ENCODE measurements at regions not wholly inside any gene's neighbourhood (a gene's known extent, or its start where the extent isn't known, plus 50 kb on each side); places are given as distances from the start of the nearest gene placed in this dataset.
A peak's percentile ranks its signal among the peaks of the same experiment; 100 is the strongest.

- DNase-seq, result no peak
These were observed 286.9 kb upstream of the NFE2L3 start for GRCh38 chr7:25864943-25865751.

DNA sequence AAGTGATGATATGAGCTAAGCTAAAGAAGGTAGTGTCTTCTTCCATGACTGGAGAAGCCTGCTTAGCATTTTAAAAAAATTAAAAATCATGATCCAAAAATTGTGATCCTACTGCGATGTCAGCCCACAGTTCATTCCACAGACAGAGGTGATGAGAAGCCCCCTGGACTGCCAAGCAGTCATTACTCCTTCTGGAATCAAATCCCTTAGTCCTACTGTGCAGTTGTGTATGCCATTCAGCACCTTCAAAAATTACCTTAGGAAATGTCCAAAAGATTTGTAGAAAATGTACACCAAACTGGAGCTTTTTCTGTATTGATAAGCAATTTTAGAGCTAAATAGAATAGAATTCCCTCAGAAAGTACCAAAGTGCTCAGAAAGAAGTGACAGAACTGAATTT, 283.5 kb upstream of the NFE2L3 start:
- no peak for DNase-seq

DNA sequence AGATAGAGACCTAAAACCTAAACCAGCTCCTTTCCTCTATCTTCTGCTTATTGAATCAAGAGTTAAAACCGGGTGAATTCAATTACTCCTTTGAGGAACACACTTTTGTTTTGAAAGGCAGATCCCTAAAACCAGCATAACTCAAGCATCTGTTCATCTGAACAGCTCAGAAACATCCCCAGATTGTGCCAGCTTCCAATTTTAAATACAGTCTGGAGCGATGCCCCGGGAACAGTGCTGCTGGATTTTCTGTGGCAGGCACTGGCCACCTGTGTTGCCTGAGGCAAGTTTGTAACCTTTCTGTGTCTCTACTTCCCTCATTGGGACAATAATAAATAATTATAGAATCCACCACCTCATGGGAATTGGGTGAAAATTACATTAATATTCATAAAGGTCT, 281.4 kb upstream of the NFE2L3 start:
- no peak for DNase-seq

DNA sequence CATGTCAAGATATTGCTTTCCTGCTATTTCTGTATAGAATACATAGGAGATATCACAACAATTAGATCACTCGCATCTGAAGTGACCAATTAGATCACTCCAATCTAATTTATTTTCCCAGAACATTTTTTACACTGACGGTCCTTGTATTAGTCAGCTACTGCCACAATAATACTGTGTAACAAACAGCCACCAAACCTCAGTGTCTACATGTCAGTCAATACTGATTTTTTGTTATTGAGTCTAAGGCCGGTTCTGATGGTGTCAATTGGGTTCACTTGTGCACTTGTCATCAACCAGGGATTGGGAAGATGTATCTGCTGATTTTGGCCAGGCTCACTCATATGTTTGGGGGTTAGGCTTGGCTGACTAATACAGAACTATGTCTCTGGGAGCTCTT, 275.9 kb upstream of the NFE2L3 start:
- DNase-seq, result no peak

DNA sequence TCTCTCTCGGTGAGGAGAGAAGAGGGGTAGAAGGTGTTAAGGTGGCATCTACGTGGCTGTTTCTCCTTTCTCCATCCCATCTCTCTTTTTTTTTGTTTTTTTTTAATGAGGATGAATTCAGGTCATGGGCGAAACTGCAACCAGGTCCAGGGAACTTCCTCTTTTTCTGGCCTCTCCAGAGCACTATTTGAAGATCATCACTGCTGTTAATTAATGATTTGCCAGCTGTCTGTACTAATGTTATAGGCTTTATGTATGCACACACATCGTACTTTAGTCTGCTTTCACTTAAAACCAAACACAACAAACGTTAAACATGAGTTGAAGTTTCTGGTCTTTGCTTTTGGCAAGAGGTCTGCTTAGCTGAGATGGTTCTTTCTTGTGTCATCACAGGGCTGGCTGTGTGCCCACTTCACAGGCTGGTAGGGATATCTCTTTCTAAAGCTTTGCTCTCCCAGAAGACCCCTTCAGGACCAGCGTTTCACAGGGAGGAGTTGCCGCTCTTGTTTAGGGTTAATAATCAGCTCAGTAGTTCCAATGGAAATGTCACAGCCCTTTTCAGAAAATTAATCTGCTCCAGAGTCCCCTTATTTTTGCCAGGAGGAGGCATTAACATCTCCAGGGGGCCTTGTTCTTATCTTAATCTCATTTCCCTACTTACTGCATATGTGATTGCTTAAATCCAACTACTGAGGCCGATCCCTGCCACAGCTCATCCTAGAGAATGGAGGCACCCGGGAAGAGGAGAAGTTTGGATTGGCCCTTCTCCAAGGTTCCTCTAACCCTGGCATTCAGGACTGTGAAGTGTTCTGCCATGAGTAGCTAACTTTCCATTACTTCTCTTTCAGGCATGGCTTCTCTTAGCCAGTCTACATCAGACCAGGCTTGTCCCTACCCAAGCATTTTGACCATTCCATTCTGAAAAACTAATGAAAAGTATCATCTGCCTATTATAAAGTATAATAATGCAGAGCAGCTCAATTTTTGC, 273.9 kb upstream of the NFE2L3 start:
- DNase-seq, result no peak

DNA sequence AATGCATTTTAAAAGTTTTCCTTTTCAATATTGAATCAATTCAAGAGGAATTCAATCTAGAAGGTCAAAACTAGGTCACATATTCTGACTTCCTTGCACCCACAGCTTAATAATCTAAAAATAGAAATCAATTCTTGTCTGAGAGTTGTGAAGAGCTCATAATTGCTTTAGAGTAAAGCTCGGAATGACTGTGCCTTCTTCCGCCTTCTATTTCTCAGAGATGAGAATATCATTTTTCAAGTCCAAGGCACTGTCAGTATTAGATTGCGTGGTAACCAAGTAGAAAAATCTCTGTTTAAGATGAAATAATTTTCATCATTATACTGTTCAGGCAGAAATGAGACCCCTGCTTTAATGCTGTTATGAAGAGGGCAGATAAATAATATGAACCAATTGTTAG, 272.2 kb upstream of the NFE2L3 start:
- no peak for DNase-seq

GRCh38 chr7:25881317-25882037, 270.5 kb upstream of the NFE2L3 start:
- no peak for DNase-seq

DNA sequence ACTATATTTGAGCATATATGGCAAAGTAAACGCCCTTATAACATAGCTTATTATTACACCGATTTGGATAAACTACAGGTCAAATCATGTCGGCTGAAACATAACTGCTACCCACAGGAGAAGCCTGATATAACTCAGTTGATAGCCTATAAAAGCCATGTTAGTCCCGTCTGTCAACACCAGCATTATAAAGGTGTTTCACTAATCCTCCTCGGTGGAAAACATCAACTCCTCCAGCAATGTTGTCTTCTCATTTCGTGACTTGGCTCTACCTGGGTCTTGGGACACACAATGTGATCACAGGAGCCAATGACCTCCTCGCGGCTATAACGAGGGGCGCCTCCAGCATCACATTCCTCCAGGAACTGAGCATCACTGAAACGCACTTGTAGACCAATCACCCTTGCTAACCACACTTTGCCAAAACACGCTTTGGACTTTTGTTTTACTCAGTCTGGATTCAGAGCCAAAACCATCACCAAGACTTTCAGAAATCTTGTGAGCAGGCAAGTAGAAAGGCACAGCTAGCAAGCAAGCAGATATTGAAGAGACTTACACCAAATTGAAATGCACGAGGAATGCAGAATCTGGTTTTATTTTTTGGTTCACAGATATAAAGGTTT, 269.7 kb upstream of the NFE2L3 start:
- DNase-seq, result no peak

DNA sequence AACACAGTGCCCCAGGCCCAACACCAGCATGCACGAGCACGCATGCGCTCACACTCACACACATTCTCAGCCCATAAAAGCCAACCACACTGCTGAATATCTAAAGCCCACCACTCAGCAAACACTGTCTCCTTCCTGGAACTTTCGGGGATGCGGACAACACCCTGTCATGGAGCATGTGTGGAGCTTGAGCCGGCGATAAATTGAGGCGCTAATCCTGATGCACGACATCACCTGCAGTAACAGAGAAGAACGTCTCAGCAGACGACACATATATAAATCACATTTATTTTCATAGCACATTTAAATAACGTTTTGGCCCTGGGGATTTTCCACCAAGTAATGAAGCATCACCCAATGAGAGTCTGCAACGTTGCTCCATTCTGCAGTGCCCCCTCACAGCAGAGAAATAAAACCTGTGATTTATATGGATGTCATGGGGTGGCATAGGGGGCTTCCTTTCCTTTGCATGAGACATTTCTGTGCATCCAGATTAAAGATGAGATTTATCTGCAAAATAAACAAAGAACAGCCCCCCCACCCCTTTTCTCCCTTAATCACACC, 267.7 kb upstream of the NFE2L3 start:
- no peak for DNase-seq

DNA sequence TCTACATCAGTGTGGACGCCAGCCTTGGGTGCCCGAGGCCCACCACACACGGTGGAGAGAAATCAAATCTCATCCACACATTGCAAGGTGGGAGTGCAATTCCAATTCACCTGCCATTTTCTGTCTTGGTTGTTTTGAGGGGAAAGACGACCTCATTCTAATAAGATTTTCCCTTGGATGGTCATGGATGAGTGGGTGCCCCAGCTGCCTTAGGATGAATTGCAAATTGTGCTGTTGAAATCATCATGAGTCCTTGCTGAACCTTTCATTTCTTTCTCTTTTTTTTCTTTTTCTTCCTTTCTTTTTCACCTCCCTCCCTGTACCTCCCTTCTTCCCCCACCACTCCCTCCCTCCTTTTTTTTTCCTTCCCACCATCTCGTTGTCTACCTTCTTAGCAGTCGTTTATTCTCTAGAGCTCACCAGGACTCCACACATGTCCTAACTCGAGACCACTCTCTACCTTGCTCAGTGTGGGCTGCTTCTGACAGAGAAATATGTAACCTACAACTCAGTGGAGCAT, 266.9 kb upstream of the NFE2L3 start:
- DNase-seq, result no peak

- DNase-seq, result no peak
These were observed 265.4 kb upstream of the NFE2L3 start for GRCh38 chr7:25886387-25887240.

DNA sequence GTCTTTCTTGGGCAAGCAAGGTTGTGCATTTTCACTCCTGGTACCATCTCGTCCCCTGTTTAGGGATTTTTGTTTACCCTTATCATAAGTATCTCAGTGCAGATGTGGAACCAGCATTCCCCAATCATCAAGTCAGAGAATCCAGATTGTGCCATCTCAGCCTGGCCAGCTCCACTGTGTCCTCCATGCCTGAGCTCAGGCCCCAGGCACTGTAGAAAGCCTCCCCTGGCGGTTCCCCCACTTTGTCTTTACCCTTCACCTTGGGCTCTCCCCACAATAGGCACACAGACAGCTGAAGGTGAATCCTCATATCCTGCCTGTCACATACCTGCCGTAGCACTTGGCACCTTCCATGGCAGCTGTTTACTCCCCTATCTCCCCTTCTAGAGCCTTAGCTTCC, 264.7 kb upstream of the NFE2L3 start:
- no peak for DNase-seq

GRCh38 chr7:25887795-25888559, 264.0 kb upstream of the NFE2L3 start:
- no peak for DNase-seq

DNA sequence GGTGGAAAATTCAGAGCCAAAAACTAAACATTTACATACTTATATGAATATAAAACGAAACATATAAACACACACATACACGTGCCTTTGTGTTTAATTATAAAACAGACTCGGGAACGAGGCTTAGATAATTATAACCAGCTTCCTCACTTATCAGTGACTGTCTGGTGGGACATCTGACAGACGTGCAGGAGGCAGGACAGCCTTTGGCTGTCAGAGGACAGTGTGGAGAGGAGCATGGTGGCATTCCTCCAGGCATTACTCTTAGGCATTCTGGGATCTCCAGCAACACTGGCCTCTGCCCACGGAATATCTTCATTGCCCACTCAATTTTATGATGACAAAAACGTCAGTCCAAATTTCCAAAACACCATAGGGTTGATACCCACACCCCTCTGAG, 262.2 kb upstream of the NFE2L3 start:
- no peak for DNase-seq

- DNase-seq, result no peak
These were observed 260.4 kb upstream of the NFE2L3 start for GRCh38 chr7:25891591-25891990.

GRCh38 chr7:25893436-25893835, 258.6 kb upstream of the NFE2L3 start:
- DNase-seq, result no peak

GRCh38 chr7:25894002-25894901, 257.7 kb upstream of the NFE2L3 start:
- no peak for DNase-seq

GRCh38 chr7:25894902-25895791, 256.9 kb upstream of the NFE2L3 start:
- peak; percentile 43 for DNase-seq

All from EL (cell line).